AG09309 (cell line): ENCODE measurements at regions not wholly inside any gene's neighbourhood (a gene's known extent, or its start where the extent isn't known, plus 50 kb on each side); places are given as distances from the start of the nearest gene placed in this dataset.

ENCODE experiments used
- DNase-seq: peaks from one replicate; pipeline ENCODE4 v3.0.0-alpha.2; 2010; ENCODE audit warnings: low read depth
- H3K4me3 ChIP-seq: 2 replicates; pipeline ENCODE4 v1.5.1; 2011; ENCODE audit warnings: mild to moderate bottlenecking, low read depth, low read length, moderate library complexity; ENCODE audit not compliant: control insufficient read depth
- CTCF ChIP-seq: IDR thresholded peaks from 2 replicates; pipeline ENCODE4 v1.5.1; 2011; ENCODE audit warnings: mild to moderate bottlenecking, low read depth, low read length, inconsistent platforms; ENCODE audit not compliant: insufficient read depth, control insufficient read depth; ENCODE audit errors: missing control alignments

GRCh38 chr4:81997313-81997712 is 376.5 kb downstream of the HNRNPD start:
- H3K4me3 ChIP-seq: no peak overlapping the region
- DNase-seq: no peak
- TF ChIP-seq CTCF: no peak

- TF ChIP-seq CTCF: no peak
- H3K4me3 ChIP-seq: no peak overlapping the region
- no peak for DNase-seq
Measured at GRCh38 chr4:81990898-81991297, 382.9 kb downstream of the HNRNPD start.

GRCh38 chr4:81990211-81990610 is 383.6 kb downstream of the HNRNPD start:
- TF ChIP-seq CTCF: no peak
- no peak for DNase-seq
- H3K4me3 ChIP-seq: no peak overlapping the region

GRCh38 chr4:81989202-81989601 is 384.6 kb downstream of the HNRNPD start:
- no peak for DNase-seq
- no peak overlapping the region for H3K4me3 ChIP-seq
- no peak for TF ChIP-seq CTCF

GRCh38 chr4:81988178-81988577 is 385.6 kb downstream of the HNRNPD start:
- no peak overlapping the region for H3K4me3 ChIP-seq
- TF ChIP-seq CTCF: no peak
- no peak for DNase-seq

GRCh38 chr4:81984746-81985145 is 389.0 kb downstream of the HNRNPD start:
- no peak for TF ChIP-seq CTCF
- no peak for DNase-seq
- no peak overlapping the region for H3K4me3 ChIP-seq
